Lower lobe of right lung (tissue), 2 donors: ENCODE measurements at regions not wholly inside any gene's neighbourhood (a gene's known extent, or its start where the extent isn't known, plus 50 kb on each side); places are given as distances from the start of the nearest gene placed in this dataset.

ENCODE experiments used
- ATAC-seq, 2 donors: fragments of 200-7000 bp; cut with Tn5 transposase; one replicate each; pipeline ENCODE4 v1.9.1; 2020 to 2022; ENCODE audit warnings: mild to moderate bottlenecking in 2 of 2, moderate library complexity in 2 of 2
- DNase-seq: peaks from one replicate; pipeline ENCODE4 v3.0.0-alpha.2; 2020
- H3K27ac ChIP-seq: fragments of 200-600 bp; one replicate; pipeline ENCODE4 v1.8.0; 2022
- H3K27me3 ChIP-seq: fragments of 200-600 bp; one replicate; pipeline ENCODE4 v1.8.0; 2022; ENCODE audit warnings: low read depth
- H3K36me3 ChIP-seq: fragments of 200-600 bp; one replicate; pipeline ENCODE4 v1.8.0; 2022; ENCODE audit warnings: mild to moderate bottlenecking
- H3K4me1 ChIP-seq: fragments of 200-600 bp; one replicate; pipeline ENCODE4 v1.8.0; 2022
- H3K4me3 ChIP-seq: fragments of 200-600 bp; one replicate; pipeline ENCODE4 v1.8.0; 2022; ENCODE audit warnings: mild to moderate bottlenecking
- H3K9me3 ChIP-seq: fragments of 200-600 bp; one replicate; pipeline ENCODE4 v1.8.0; 2022
- CTCF ChIP-seq: fragments of 200-600 bp; IDR thresholded peaks from one replicate; pipeline ENCODE4 v1.8.0; 2022; ENCODE audit warnings: antibody characterized with exemption, mild to moderate bottlenecking
- intact Hi-C: fragments of 100-400 bp; cut with DNase I; formaldehyde crosslinking; loops from one replicate; pipeline ENCODE4 v1.11.0; 2022
- donor health status: DM: no; HTN: yes; CAD: no; lungs with severe emphysema.

GRCh38 chr6:163902993-163903392, 488.5 kb downstream of the QKI start:
- Histone ChIP-seq H3K27me3 (no peaks in the 10 kb centered on the region), H3K4me3 (no peak overlapping the region), H3K36me3 (no peaks in the 10 kb centered on the region), H3K4me1 (no peaks in the 10 kb centered on the region), H3K9me3 (no peaks in the 10 kb centered on the region), H3K27ac (no peak overlapping the region)
- DNase-seq (no peak), ATAC-seq (no peak)
- intact Hi-C loops = no loop called here
- TF ChIP-seq CTCF = no peak

GRCh38 chr6:163901681-163902080, 487.2 kb downstream of the QKI start:
- no peak for ATAC-seq

GRCh38 chr6:163900570-163900969, 486.1 kb downstream of the QKI start:
- Histone ChIP-seq H3K36me3 (no peaks in the 10 kb centered on the region), H3K9me3 (no peaks in the 10 kb centered on the region), H3K4me3 (no peak overlapping the region), H3K27me3 (no peaks in the 10 kb centered on the region), H3K27ac (no peak overlapping the region), H3K4me1 (no peaks in the 10 kb centered on the region)
- no peak for ATAC-seq
- no peak for TF ChIP-seq CTCF
- DNase-seq = no peak
- intact Hi-C loops = no loop called here

More at GRCh38 chr6:163901681-163902080, 487.2 kb downstream of the QKI start:
- Histone ChIP-seq H3K36me3 (no peaks in the 10 kb centered on the region), H3K4me3 (no peak overlapping the region), H3K9me3 (no peaks in the 10 kb centered on the region), H3K27me3 (no peaks in the 10 kb centered on the region), H3K4me1 (no peaks in the 10 kb centered on the region), H3K27ac (no peak overlapping the region)
- DNase-seq = no peak
- intact Hi-C loops = no loop called here
- TF ChIP-seq CTCF = no peak

GRCh38 chr6:163897669-163898068, 483.2 kb downstream of the QKI start:
- Histone ChIP-seq H3K27me3 (no peaks in the 10 kb centered on the region), H3K4me3 (no peak overlapping the region), H3K36me3 (no peaks in the 10 kb centered on the region), H3K9me3 (no peaks in the 10 kb centered on the region), H3K4me1 (no peaks in the 10 kb centered on the region), H3K27ac (no peak overlapping the region)
- no peak for DNase-seq
- intact Hi-C loops = no loop called here
- ATAC-seq = no peak
- no peak for TF ChIP-seq CTCF

GRCh38 chr6:163897030-163897429, 482.5 kb downstream of the QKI start:
- H3K4me3 ChIP-seq = no peak overlapping the region
- intact Hi-C loops = no loop called here
- no peaks in the 10 kb centered on the region for H3K27me3 ChIP-seq
- TF ChIP-seq CTCF = no peak
- H3K27ac ChIP-seq = no peak overlapping the region
- no peaks in the 10 kb centered on the region for H3K9me3 ChIP-seq
- DNase-seq (no peak), ATAC-seq (no peak)
- no peaks in the 10 kb centered on the region for H3K36me3 ChIP-seq
- H3K4me1 ChIP-seq = no peaks in the 10 kb centered on the region

GRCh38 chr6:163895162-163895561, 480.6 kb downstream of the QKI start:
- Histone ChIP-seq H3K4me3 (no peak overlapping the region), H3K27ac (no peak overlapping the region), H3K36me3 (no peaks in the 10 kb centered on the region), H3K27me3 (no peaks in the 10 kb centered on the region), H3K9me3 (no peaks in the 10 kb centered on the region), H3K4me1 (no peaks in the 10 kb centered on the region)
- no peak for TF ChIP-seq CTCF
- DNase-seq (no peak), ATAC-seq (no peak)
- intact Hi-C loops = no loop called here
